Upper lobe of right lung (tissue), 1 donor: ENCODE measurements at regions not wholly inside any gene's neighbourhood (a gene's known extent, or its start where the extent isn't known, plus 50 kb on each side); places are given as distances from the start of the nearest gene placed in this dataset.
"Not testable (repeated sequence)": the region's sequence is repeated elsewhere in the genome, so short reads cannot be mapped to it uniquely, and the experiment has no call there.

Experiments
- ATAC-seq: fragments of 200-7000 bp; cut with Tn5 transposase; one replicate; pipeline ENCODE4 v1.9.1; 2020; ENCODE audit warnings: mild to moderate bottlenecking, moderate library complexity
- DNase-seq: peaks from one replicate; pipeline ENCODE4 v3.0.0-alpha.2; 2020
- H3K27ac ChIP-seq: fragments of 200-600 bp; one replicate; pipeline ENCODE4 v1.8.0; 2022
- H3K27me3 ChIP-seq: fragments of 200-600 bp; one replicate; pipeline ENCODE4 v1.8.0; 2022; ENCODE audit warnings: mild to moderate bottlenecking
- H3K36me3 ChIP-seq: fragments of 200-600 bp; one replicate; pipeline ENCODE4 v1.8.0; 2022
- H3K4me1 ChIP-seq: fragments of 200-600 bp; one replicate; pipeline ENCODE4 v1.8.0; 2022
- H3K4me3 ChIP-seq: fragments of 200-600 bp; one replicate; pipeline ENCODE4 v1.8.0; 2022; ENCODE audit warnings: mild to moderate bottlenecking
- H3K9me3 ChIP-seq: fragments of 200-600 bp; one replicate; pipeline ENCODE4 v1.8.0; 2022
- CTCF ChIP-seq: fragments of 200-600 bp; IDR thresholded peaks from one replicate; pipeline ENCODE4 v1.8.0; 2022; ENCODE audit warnings: antibody characterized with exemption
- intact Hi-C: fragments of 100-400 bp; cut with DNase I; formaldehyde crosslinking; loops from one replicate; pipeline ENCODE4 v1.11.0; 2022
- donor health status: DM: no; HTN: yes; CAD: no; lungs with severe emphysema.

GRCh38 chr2:89784960-89785359 is 1093.5 kb downstream of the RPIA start:
- Histone ChIP-seq H3K27me3 (no peaks in the 10 kb centered on the region), H3K9me3 (peaks cover 56% of the 10 kb centered on the region), H3K4me3 (no peak overlapping the region), H3K36me3 (no peaks in the 10 kb centered on the region), H3K27ac (no peak overlapping the region), H3K4me1 (no peaks in the 10 kb centered on the region)
- intact Hi-C loops, result no loop called here
- TF ChIP-seq CTCF, result no peak
- no peak for ATAC-seq
- DNase-seq, result no peak

GRCh38 chr2:89785528-89785927 is 1094.1 kb downstream of the RPIA start:
- H3K4me3 ChIP-seq, intact Hi-C loops, DNase-seq, H3K27me3 ChIP-seq, H3K27ac ChIP-seq, ATAC-seq, H3K4me1 ChIP-seq, H3K36me3 ChIP-seq: not testable (repeated sequence)
- peaks cover 50% of the 10 kb centered on the region for H3K9me3 ChIP-seq

- H3K36me3 ChIP-seq, DNase-seq, H3K27ac ChIP-seq, H3K4me3 ChIP-seq, ATAC-seq, H3K27me3 ChIP-seq, intact Hi-C loops, H3K4me1 ChIP-seq: not testable (repeated sequence)
- peaks cover 40% of the 10 kb centered on the region for H3K9me3 ChIP-seq
Observed at GRCh38 chr2:89786642-89787041, 1095.2 kb downstream of the RPIA start.

GRCh38 chr2:89795530-89795929 is 1104.1 kb downstream of the RPIA start:
- H3K27ac ChIP-seq, intact Hi-C loops, H3K36me3 ChIP-seq, DNase-seq, ATAC-seq, H3K4me3 ChIP-seq, H3K27me3 ChIP-seq, H3K4me1 ChIP-seq: not testable (repeated sequence)
- peaks cover 36% of the 10 kb centered on the region for H3K9me3 ChIP-seq

- Histone ChIP-seq H3K27ac (no peak overlapping the region), H3K9me3 (peaks cover 47% of the 10 kb centered on the region), H3K4me1 (no peaks in the 10 kb centered on the region), H3K36me3 (no peaks in the 10 kb centered on the region), H3K4me3 (no peak overlapping the region), H3K27me3 (no peaks in the 10 kb centered on the region)
- DNase-seq, result no peak
- intact Hi-C loops, result no loop called here
- TF ChIP-seq CTCF, result no peak
- no peak for ATAC-seq
Observed at GRCh38 chr2:89797320-89798038, 1106.0 kb downstream of the RPIA start.

- intact Hi-C loops, H3K27me3 ChIP-seq, H3K27ac ChIP-seq, DNase-seq, H3K4me3 ChIP-seq, ATAC-seq, H3K4me1 ChIP-seq, H3K36me3 ChIP-seq: not testable (repeated sequence)
- peaks cover 61% of the 10 kb centered on the region for H3K9me3 ChIP-seq
Observed at GRCh38 chr2:89801207-89801606, 1109.7 kb downstream of the RPIA start.

- H3K27ac ChIP-seq, intact Hi-C loops, H3K27me3 ChIP-seq, DNase-seq, H3K36me3 ChIP-seq, H3K4me3 ChIP-seq, H3K4me1 ChIP-seq, ATAC-seq: not testable (repeated sequence)
- H3K9me3 ChIP-seq, result peaks cover 76% of the 10 kb centered on the region
Observed at GRCh38 chr2:89806363-89806762, 1114.9 kb downstream of the RPIA start.

- ATAC-seq, result no peak
- no peaks in the 10 kb centered on the region for H3K4me1 ChIP-seq
- no peak overlapping the region for H3K4me3 ChIP-seq
- intact Hi-C loops, result no loop called here
- DNase-seq, result no peak
- no peak for TF ChIP-seq CTCF
- H3K27ac ChIP-seq, result no peak overlapping the region
- H3K27me3 ChIP-seq, result no peaks in the 10 kb centered on the region
- H3K36me3 ChIP-seq, result no peaks in the 10 kb centered on the region
- peaks cover 68% of the 10 kb centered on the region for H3K9me3 ChIP-seq
Observed at GRCh38 chr2:89811295-89811694, 1119.8 kb downstream of the RPIA start.

GRCh38 chr2:89811910-89812309 is 1120.4 kb downstream of the RPIA start:
- intact Hi-C loops, H3K4me3 ChIP-seq, H3K27me3 ChIP-seq, DNase-seq, H3K36me3 ChIP-seq, H3K4me1 ChIP-seq, ATAC-seq, H3K27ac ChIP-seq: not testable (repeated sequence)
- peaks cover 62% of the 10 kb centered on the region for H3K9me3 ChIP-seq

- intact Hi-C loops, H3K4me1 ChIP-seq, H3K4me3 ChIP-seq, ATAC-seq, H3K36me3 ChIP-seq, H3K27me3 ChIP-seq, DNase-seq, H3K27ac ChIP-seq: not testable (repeated sequence)
- H3K9me3 ChIP-seq, result peaks cover 69% of the 10 kb centered on the region
Observed at GRCh38 chr2:89814359-89814758, 1122.9 kb downstream of the RPIA start.
